Upper lobe of right lung (tissue), 1 donor: ENCODE measurements at regions not wholly inside any gene's neighbourhood (a gene's known extent, or its start where the extent isn't known, plus 50 kb on each side); places are given as distances from the start of the nearest gene placed in this dataset.

Experiments used
- ATAC-seq: fragments of 200-7000 bp; cut with Tn5 transposase; one replicate; pipeline ENCODE4 v1.9.1; 2020; ENCODE audit warnings: mild to moderate bottlenecking, moderate library complexity
- DNase-seq: peaks from one replicate; pipeline ENCODE4 v3.0.0-alpha.2; 2020
- H3K27ac ChIP-seq: fragments of 200-600 bp; one replicate; pipeline ENCODE4 v1.8.0; 2022
- H3K27me3 ChIP-seq: fragments of 200-600 bp; one replicate; pipeline ENCODE4 v1.8.0; 2022; ENCODE audit warnings: mild to moderate bottlenecking
- H3K36me3 ChIP-seq: fragments of 200-600 bp; one replicate; pipeline ENCODE4 v1.8.0; 2022
- H3K4me1 ChIP-seq: fragments of 200-600 bp; one replicate; pipeline ENCODE4 v1.8.0; 2022
- H3K4me3 ChIP-seq: fragments of 200-600 bp; one replicate; pipeline ENCODE4 v1.8.0; 2022; ENCODE audit warnings: mild to moderate bottlenecking
- H3K9me3 ChIP-seq: fragments of 200-600 bp; one replicate; pipeline ENCODE4 v1.8.0; 2022
- CTCF ChIP-seq: fragments of 200-600 bp; IDR thresholded peaks from one replicate; pipeline ENCODE4 v1.8.0; 2022; ENCODE audit warnings: antibody characterized with exemption
- intact Hi-C: fragments of 100-400 bp; cut with DNase I; formaldehyde crosslinking; loops from one replicate; pipeline ENCODE4 v1.11.0; 2022
- donor health status: DM: no; HTN: yes; CAD: no; lungs with severe emphysema.

- DNase-seq = no peak
- Histone ChIP-seq H3K36me3 (no peaks in the 10 kb centered on the region), H3K27ac (no peak overlapping the region), H3K9me3 (no peaks in the 10 kb centered on the region), H3K27me3 (no peaks in the 10 kb centered on the region), H3K4me3 (no peak overlapping the region), H3K4me1 (no peaks in the 10 kb centered on the region)
- intact Hi-C loops = no loop called here
- ATAC-seq = no peak
- no peak for TF ChIP-seq CTCF
Observed at GRCh38 chr6:145275019-145275418, 460.3 kb downstream of the EPM2A start.

GRCh38 chr6:145275787-145276186 is 459.5 kb downstream of the EPM2A start:
- no peak for ATAC-seq
- no peak for DNase-seq
- Histone ChIP-seq H3K27me3 (no peaks in the 10 kb centered on the region), H3K4me1 (no peaks in the 10 kb centered on the region), H3K36me3 (no peaks in the 10 kb centered on the region), H3K4me3 (no peak overlapping the region), H3K9me3 (no peaks in the 10 kb centered on the region), H3K27ac (no peak overlapping the region)
- intact Hi-C loops = no loop called here
- no peak for TF ChIP-seq CTCF

GRCh38 chr6:145276756-145277155 is 458.6 kb downstream of the EPM2A start:
- no peak for ATAC-seq
- H3K4me3 ChIP-seq = no peak overlapping the region
- H3K27ac ChIP-seq = no peak overlapping the region
- H3K4me1 ChIP-seq = no peaks in the 10 kb centered on the region
- no peaks in the 10 kb centered on the region for H3K36me3 ChIP-seq
- H3K27me3 ChIP-seq = no peaks in the 10 kb centered on the region
- no peak for TF ChIP-seq CTCF
- H3K9me3 ChIP-seq = no peaks in the 10 kb centered on the region
- no peak for DNase-seq
- intact Hi-C loops = no loop called here

GRCh38 chr6:145277358-145278086 is 457.8 kb downstream of the EPM2A start:
- DNase-seq (no peak), ATAC-seq (no peak)
- no peak for TF ChIP-seq CTCF

GRCh38 chr6:145278163-145278807 is 457.0 kb downstream of the EPM2A start:
- no peak for DNase-seq
- no peak overlapping the region for H3K4me3 ChIP-seq
- no peak for TF ChIP-seq CTCF
- H3K9me3 ChIP-seq = no peaks in the 10 kb centered on the region
- ATAC-seq = no peak
- intact Hi-C loops = no loop called here
- H3K27ac ChIP-seq = no peak overlapping the region
- no peaks in the 10 kb centered on the region for H3K4me1 ChIP-seq
- no peaks in the 10 kb centered on the region for H3K27me3 ChIP-seq
- H3K36me3 ChIP-seq = no peaks in the 10 kb centered on the region

More at GRCh38 chr6:145277358-145278086, 457.8 kb downstream of the EPM2A start:
- no peaks in the 10 kb centered on the region for H3K9me3 ChIP-seq
- intact Hi-C loops = no loop called here
- no peak overlapping the region for H3K4me3 ChIP-seq
- no peak overlapping the region for H3K27ac ChIP-seq
- no peaks in the 10 kb centered on the region for H3K36me3 ChIP-seq
- H3K4me1 ChIP-seq = no peaks in the 10 kb centered on the region
- H3K27me3 ChIP-seq = no peaks in the 10 kb centered on the region
